Keratinocyte (primary cell): ENCODE measurements at regions not wholly inside any gene's neighbourhood (a gene's known extent, or its start where the extent isn't known, plus 50 kb on each side); places are given as distances from the start of the nearest gene placed in this dataset.

Experiments
- DNase-seq: peaks from one replicate; pipeline ENCODE4 v3.0.0-alpha.2; 2011; ENCODE audit warnings: low read depth, missing footprints, low spot score
- FAIRE-seq: peaks from 2 replicates; lab custom pipeline; 2011; peaks lifted over from hg19 to GRCh38; lab: Jason Lieb, UNC
- H2AFZ ChIP-seq: 2 replicates; pipeline ENCODE4 v1.6.0; 2012; ENCODE audit warnings: low read length, control low read depth, inconsistent platforms; ENCODE audit not compliant: control insufficient read depth
- H3K27ac ChIP-seq: 2 replicates; pipeline ENCODE4 v1.5.1; 2011; ENCODE audit warnings: low read length; ENCODE audit not compliant: control insufficient read depth, insufficient read depth
- H3K27me3 ChIP-seq: 3 replicates; pipeline ENCODE4 v1.6.0; 2011; ENCODE audit warnings: low read length; ENCODE audit not compliant: control insufficient read depth, insufficient read depth; ENCODE audit errors: extremely low read depth
- H3K36me3 ChIP-seq, 2 experiments: 2 replicates in 1 of 2; 3 replicates in 1 of 2; pipeline ENCODE4 v1.5.1; 2011; ENCODE audit warnings: low read length in 2 of 2, mild to moderate bottlenecking in 1 of 2; ENCODE audit not compliant: control insufficient read depth in 2 of 2, insufficient read depth in 2 of 2; ENCODE audit errors: extremely low read depth in 1 of 2
- H3K4me1 ChIP-seq: 3 replicates; pipeline ENCODE4 v1.5.1; 2011; ENCODE audit warnings: low read length; ENCODE audit not compliant: control insufficient read depth, insufficient read depth; ENCODE audit errors: extremely low read depth
- H3K4me2 ChIP-seq: 3 replicates; pipeline ENCODE4 v1.6.0; 2011; ENCODE audit warnings: low read depth, low read length; ENCODE audit not compliant: control insufficient read depth, insufficient read depth; ENCODE audit errors: extremely low read depth
- H3K4me3 ChIP-seq, 3 experiments: fragments of 200-600 bp in 1 of 3; sonication (generic) in 1 of 3; 2 replicates in 2 of 3; 3 replicates in 1 of 3; pipeline ENCODE4 v1.5.1; 2011 to 2016; ENCODE audit warnings: low read length in 3 of 3, mild to moderate bottlenecking in 3 of 3, control low read depth in 2 of 3, inconsistent platforms in 1 of 3, low read depth in 1 of 3, mixed read lengths in 1 of 3, mixed run types in 1 of 3, moderate library complexity in 1 of 3; ENCODE audit not compliant: control insufficient read depth in 2 of 3, insufficient read depth in 2 of 3; ENCODE audit errors: extremely low read depth in 1 of 3
- H3K79me2 ChIP-seq: 2 replicates; pipeline ENCODE4 v1.6.0; 2012; ENCODE audit warnings: low read length; ENCODE audit not compliant: control insufficient read depth, insufficient read depth
- H3K9ac ChIP-seq: 3 replicates; pipeline ENCODE4 v1.6.0; 2011; ENCODE audit warnings: low read length; ENCODE audit not compliant: control insufficient read depth, insufficient read depth; ENCODE audit errors: extremely low read depth
- H3K9me1 ChIP-seq: 3 replicates; pipeline ENCODE4 v1.6.0; 2011; ENCODE audit warnings: low read length; ENCODE audit not compliant: control insufficient read depth, insufficient read depth; ENCODE audit errors: extremely low read depth
- H3K9me3 ChIP-seq: 2 replicates; pipeline ENCODE4 v1.5.1; 2012; ENCODE audit warnings: low read depth, low read length; ENCODE audit not compliant: control insufficient read depth
- H4K20me1 ChIP-seq: 3 replicates; pipeline ENCODE4 v1.6.0; 2011; ENCODE audit warnings: low read length; ENCODE audit not compliant: control insufficient read depth, insufficient read depth; ENCODE audit errors: extremely low read depth
- EZH2 ChIP-seq: IDR thresholded peaks from one replicate; pipeline ENCODE4 v1.6.1; 2012; ENCODE audit warnings: inconsistent platforms, mild to moderate bottlenecking, low read length, moderate library complexity
- dilution Hi-C: fragments of 300-500 bp; cut with MboI; formaldehyde crosslinking; loops from one replicate; pipeline ENCODE4 v1.7.0; 2020; ENCODE audit warnings: low sequenced_read_pairs; ENCODE audit not compliant: extremely low pct_ligation_motif_present
- TF ChIP-seq, protein P1 (sequence below), 3 experiments: IDR thresholded peaks in 1 of 3; conservative IDR thresholded peaks in 1 of 3; optimal IDR thresholded peaks in 1 of 3; 2 replicates in 2 of 3; 3 replicates in 1 of 3; pipeline versions ENCODE3 to v1.5.1; 2011; ENCODE audit warnings: low read length in 3 of 3, mild to moderate bottlenecking in 3 of 3, moderate library complexity in 2 of 3, control low read depth in 1 of 3, inconsistent platforms in 1 of 3; ENCODE audit not compliant: insufficient read depth in 2 of 3; ENCODE audit errors: extremely low read depth in 1 of 3

DNA sequence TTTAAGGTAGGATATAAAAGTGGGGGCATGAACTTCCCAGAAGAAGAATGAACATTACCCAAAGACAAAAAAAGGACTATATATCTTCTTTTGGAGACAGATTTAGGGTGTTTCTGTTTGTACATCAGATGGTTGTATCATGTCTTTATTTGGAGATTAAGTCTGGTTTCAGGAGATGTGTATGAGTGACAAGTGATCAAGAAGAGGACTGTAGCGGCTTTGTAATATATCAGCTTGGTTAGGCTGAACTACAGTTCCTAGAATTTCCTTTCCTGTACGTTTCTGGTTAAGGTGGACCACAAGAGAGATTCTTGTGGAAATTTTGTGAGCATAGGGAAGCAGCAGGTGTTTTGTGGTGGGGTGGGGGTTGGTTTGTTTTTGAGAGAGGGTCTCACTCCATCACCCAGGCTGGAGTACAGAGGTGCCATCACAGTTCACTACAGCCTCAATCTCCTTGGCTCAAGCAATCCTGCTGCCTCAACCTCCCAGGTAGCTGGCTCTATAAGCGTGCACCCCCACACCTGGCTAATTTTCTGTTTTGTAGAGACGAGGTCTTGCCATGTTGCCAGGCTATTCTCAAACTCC lies 287.1 kb upstream of the MGAT5 start:
- Histone ChIP-seq H3K36me3 (no peaks in the 10 kb centered on the region), H2AFZ (no peak overlapping the region), H3K9me1 (no peaks in the 10 kb centered on the region), H3K4me2 (no peak overlapping the region), H3K27me3 (peaks cover 8% of the 10 kb centered on the region), H3K9ac (no peak overlapping the region), H3K27ac (no peak overlapping the region), H3K4me1 (no peaks in the 10 kb centered on the region), H3K9me3 (no peaks in the 10 kb centered on the region), H3K79me2 (no peaks in the 10 kb centered on the region), H4K20me1 (peaks cover 3% of the 10 kb centered on the region), H3K4me3 (no peak overlapping the region)
- dilution Hi-C loops, result no loop called here
- no peak for DNase-seq
- TF ChIP-seq, protein P1, sequence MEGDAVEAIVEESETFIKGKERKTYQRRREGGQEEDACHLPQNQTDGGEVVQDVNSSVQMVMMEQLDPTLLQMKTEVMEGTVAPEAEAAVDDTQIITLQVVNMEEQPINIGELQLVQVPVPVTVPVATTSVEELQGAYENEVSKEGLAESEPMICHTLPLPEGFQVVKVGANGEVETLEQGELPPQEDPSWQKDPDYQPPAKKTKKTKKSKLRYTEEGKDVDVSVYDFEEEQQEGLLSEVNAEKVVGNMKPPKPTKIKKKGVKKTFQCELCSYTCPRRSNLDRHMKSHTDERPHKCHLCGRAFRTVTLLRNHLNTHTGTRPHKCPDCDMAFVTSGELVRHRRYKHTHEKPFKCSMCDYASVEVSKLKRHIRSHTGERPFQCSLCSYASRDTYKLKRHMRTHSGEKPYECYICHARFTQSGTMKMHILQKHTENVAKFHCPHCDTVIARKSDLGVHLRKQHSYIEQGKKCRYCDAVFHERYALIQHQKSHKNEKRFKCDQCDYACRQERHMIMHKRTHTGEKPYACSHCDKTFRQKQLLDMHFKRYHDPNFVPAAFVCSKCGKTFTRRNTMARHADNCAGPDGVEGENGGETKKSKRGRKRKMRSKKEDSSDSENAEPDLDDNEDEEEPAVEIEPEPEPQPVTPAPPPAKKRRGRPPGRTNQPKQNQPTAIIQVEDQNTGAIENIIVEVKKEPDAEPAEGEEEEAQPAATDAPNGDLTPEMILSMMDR (optimal IDR thresholded peaks at IDR 0.05 in 1 of 3, IDR thresholded peaks at IDR 0.05 in 1 of 3, conservative IDR thresholded peaks at IDR 0.05 in 1 of 3; ENCODE audit: extremely low read depth in 1 of 3, insufficient read depth in 2 of 3, low read length in 3 of 3), result no peak
- TF ChIP-seq EZH2, result no peak
- no peak for FAIRE-seq

- no peaks in the 10 kb centered on the region for H3K9me3 ChIP-seq
- FAIRE-seq, result no peak
- H3K79me2 ChIP-seq, result no peaks in the 10 kb centered on the region
- peaks cover 3% of the 10 kb centered on the region for H4K20me1 ChIP-seq
- H3K27me3 ChIP-seq, result peaks cover 14% of the 10 kb centered on the region
- H3K4me2 ChIP-seq, result no peak overlapping the region
- no peak for DNase-seq
- H3K9ac ChIP-seq, result no peak overlapping the region
- no peaks in the 10 kb centered on the region for H3K9me1 ChIP-seq
- no peaks in the 10 kb centered on the region for H3K4me1 ChIP-seq
- H2AFZ ChIP-seq, result no peak overlapping the region
- no peaks in the 10 kb centered on the region for H3K36me3 ChIP-seq
- TF ChIP-seq, protein P1 (optimal IDR thresholded peaks at IDR 0.05 in 1 of 3, IDR thresholded peaks at IDR 0.05 in 1 of 3, conservative IDR thresholded peaks at IDR 0.05 in 1 of 3; ENCODE audit: extremely low read depth in 1 of 3, insufficient read depth in 2 of 3, low read length in 3 of 3), result no peak
- TF ChIP-seq EZH2, result no peak
- H3K27ac ChIP-seq, result no peak overlapping the region
- dilution Hi-C loops, result no loop called here
- no peak overlapping the region for H3K4me3 ChIP-seq
These were observed 286.5 kb upstream of the MGAT5 start for GRCh38 chr2:133967326-133967725.
